WTC11 (cell line): ENCODE measurements at regions not wholly inside any gene's neighbourhood (a gene's known extent, or its start where the extent isn't known, plus 50 kb on each side); places are given as distances from the start of the nearest gene placed in this dataset.

Source experiments
- ATAC-seq: fragments of 200-7000 bp; cut with Tn5 transposase; 2 replicates; pipeline ENCODE4 v1.10.0; 2021; ENCODE audit warnings: mild to moderate bottlenecking, moderate library complexity
- CTCF ChIA-PET: fragments of 300-600 bp; sonication (Branson Sonifier 250); formaldehyde crosslinking; loops from one replicate; lab custom pipeline; 2021; ENCODE audit warnings: antibody characterized with exemption; lab: Charles Lee
- POLR2A ChIA-PET: fragments of 350-600 bp; sonication (Branson Sonifier 250); formaldehyde crosslinking; loops from one replicate; lab custom pipeline; 2021; ENCODE audit warnings: antibody characterized with exemption; lab: Charles Lee
- DNase-seq: peaks from one replicate; pipeline ENCODE4 v3.0.0; 2021; ENCODE audit warnings: low spot score
- H3K27ac Mint-ChIP-seq: 2 replicates; pipeline ENCODE4 v1.8.0; 2021; ENCODE audit warnings: mixed read lengths
- H3K27me3 Mint-ChIP-seq: 2 replicates; pipeline ENCODE4 v1.8.0; 2021; ENCODE audit warnings: low read depth, mild to moderate bottlenecking, moderate library complexity, mixed read lengths
- H3K36me3 Mint-ChIP-seq: 2 replicates; pipeline ENCODE4 v1.8.0; 2021; ENCODE audit warnings: mixed read lengths
- H3K4me1 Mint-ChIP-seq: 2 replicates; pipeline ENCODE4 v1.8.0; 2022; ENCODE audit warnings: mixed read lengths
- H3K4me3 Mint-ChIP-seq: 2 replicates; pipeline ENCODE4 v1.8.0; 2021; ENCODE audit warnings: mild to moderate bottlenecking, moderate library complexity, mixed read lengths
- H3K9me3 Mint-ChIP-seq: 2 replicates; pipeline ENCODE4 v1.8.0; 2021; ENCODE audit warnings: mixed read lengths
- ATF1 ChIP-seq: sonication (generic); formaldehyde crosslinking; IDR thresholded peaks from 2 replicates; pipeline ENCODE4 v1.8.1; 2023; ENCODE audit warnings: mild to moderate bottlenecking, moderate library complexity, missing genetic modification reagents
- CBFB ChIP-seq: sonication (generic); formaldehyde crosslinking; IDR thresholded peaks from 2 replicates; pipeline ENCODE4 v1.8.1; 2022; ENCODE audit warnings: mild to moderate bottlenecking, low read depth, missing genetic modification reagents
- E2F1 ChIP-seq: sonication (generic); formaldehyde crosslinking; IDR thresholded peaks from 2 replicates; pipeline ENCODE4 v1.8.0; 2022; ENCODE audit warnings: mild to moderate bottlenecking, missing genetic modification reagents
- ELF4 ChIP-seq: sonication (generic); formaldehyde crosslinking; IDR thresholded peaks from 2 replicates; pipeline ENCODE4 v1.8.1; 2022; ENCODE audit warnings: low read depth, mild to moderate bottlenecking, moderate library complexity, missing genetic modification reagents
- ERG ChIP-seq: fragments of 250-450 bp; sonication (Bioruptor Pico); IDR thresholded peaks from 2 replicates; pipeline ENCODE4 v1.8.0; 2021; ENCODE audit warnings: mild to moderate bottlenecking
- FOXP1 ChIP-seq: sonication (generic); formaldehyde crosslinking; IDR thresholded peaks from 2 replicates; pipeline ENCODE4 v1.8.0; 2022; ENCODE audit warnings: missing genetic modification reagents, mild to moderate bottlenecking, moderate library complexity, borderline replicate concordance
- FOXP4 ChIP-seq: sonication (generic); formaldehyde crosslinking; IDR thresholded peaks from 2 replicates; pipeline ENCODE4 v1.8.0; 2022; ENCODE audit warnings: mild to moderate bottlenecking, missing genetic modification reagents
- GABPB1 ChIP-seq: sonication (generic); formaldehyde crosslinking; IDR thresholded peaks from 2 replicates; pipeline ENCODE4 v1.8.1; 2023; ENCODE audit warnings: mild to moderate bottlenecking, missing genetic modification reagents
- GTF2I ChIP-seq: fragments of 250-450 bp; sonication (Bioruptor Pico); conservative IDR thresholded peaks from 2 replicates; pipeline ENCODE4 v1.4.0; 2021; ENCODE audit warnings: mild to moderate bottlenecking
- HMGA2 ChIP-seq: fragments of 250-450 bp; sonication (Bioruptor Pico); IDR thresholded peaks from 2 replicates; pipeline ENCODE4 v1.4.0; 2021; ENCODE audit warnings: mild to moderate bottlenecking, moderate library complexity
- IRF1 ChIP-seq: sonication (generic); formaldehyde crosslinking; IDR thresholded peaks from 2 replicates; pipeline ENCODE4 v1.8.0; 2023; ENCODE audit warnings: missing genetic modification reagents
- RELA ChIP-seq: sonication (generic); formaldehyde crosslinking; IDR thresholded peaks from 2 replicates; pipeline ENCODE4 v1.8.1; 2022; ENCODE audit warnings: missing genetic modification reagents, mild to moderate bottlenecking, borderline replicate concordance
- SOX15 ChIP-seq: fragments of 250-450 bp; sonication (Bioruptor Pico); IDR thresholded peaks from 2 replicates; pipeline ENCODE4 v1.9.0; 2021; ENCODE audit warnings: mild to moderate bottlenecking
- USF1 ChIP-seq: sonication (generic); formaldehyde crosslinking; IDR thresholded peaks from 2 replicates; pipeline ENCODE4 v1.8.0; 2022; ENCODE audit warnings: mild to moderate bottlenecking, missing genetic modification reagents
- USF2 ChIP-seq: sonication (generic); formaldehyde crosslinking; IDR thresholded peaks from 2 replicates; pipeline ENCODE4 v1.8.1; 2023; ENCODE audit warnings: mild to moderate bottlenecking, missing genetic modification reagents, moderate library complexity
- ZBTB43 ChIP-seq: sonication (generic); formaldehyde crosslinking; IDR thresholded peaks from 2 replicates; pipeline ENCODE4 v1.8.1; 2023; ENCODE audit warnings: mild to moderate bottlenecking, missing genetic modification reagents
- ZNF219 ChIP-seq: sonication (generic); formaldehyde crosslinking; IDR thresholded peaks from 2 replicates; pipeline ENCODE4 v1.8.0; 2023; ENCODE audit warnings: missing genetic modification reagents, mild to moderate bottlenecking, borderline replicate concordance
- ZNF396 ChIP-seq: fragments of 250-450 bp; sonication (Bioruptor Pico); IDR thresholded peaks from 2 replicates; pipeline ENCODE4 v1.8.0; 2021; ENCODE audit warnings: mild to moderate bottlenecking, moderate library complexity, borderline replicate concordance
- ZNF416 ChIP-seq: fragments of 250-450 bp; sonication (Bioruptor Pico); IDR thresholded peaks from 2 replicates; pipeline ENCODE4 v1.9.0; 2021; ENCODE audit warnings: mild to moderate bottlenecking, inconsistent platforms
- ZNF423 ChIP-seq: fragments of 250-450 bp; sonication (Bioruptor Pico); IDR thresholded peaks from 2 replicates; pipeline ENCODE4 v2.1.2; 2022; ENCODE audit warnings: mild to moderate bottlenecking, moderate library complexity
- ZNF671 ChIP-seq: fragments of 250-450 bp; sonication (Bioruptor Pico); IDR thresholded peaks from 2 replicates; pipeline ENCODE4 v1.8.0; 2021; ENCODE audit warnings: mild to moderate bottlenecking
- ZSCAN18 ChIP-seq: fragments of 250-450 bp; sonication (Bioruptor Pico); IDR thresholded peaks from 2 replicates; pipeline ENCODE4 v2.1.2; 2022; ENCODE audit warnings: mild to moderate bottlenecking, moderate library complexity

- TF ChIP-seq GABPB1 (CRISPR knock-in tag), result no peak
- no peak for TF ChIP-seq ZNF219 (CRISPR knock-in tag)
- no peak for TF ChIP-seq SOX15 (CRISPR knock-in tag)
- no peak for TF ChIP-seq E2F1 (CRISPR knock-in tag)
- TF ChIP-seq ZNF396 (CRISPR knock-in tag), result no peak
- no peak for TF ChIP-seq ZNF416 (CRISPR knock-in tag)
- TF ChIP-seq IRF1 (CRISPR knock-in tag), result no peak
- TF ChIP-seq RELA (CRISPR knock-in tag), result no peak
These were observed 162.9 kb upstream of the CELF2 start (continued) for GRCh38 chr10:10854725-10855124.

- Mint-ChIP-seq H3K27ac (no peak overlapping the region), H3K36me3 (no peaks in the 10 kb centered on the region), H3K27me3 (no peaks in the 10 kb centered on the region), H3K4me1 (no peaks in the 10 kb centered on the region), H3K4me3 (no peak overlapping the region), H3K9me3 (no peaks in the 10 kb centered on the region; the same call in none of the 2 replicates)
- no peak for DNase-seq
- TF ChIP-seq FOXP1 (CRISPR knock-in tag), result no peak
- TF ChIP-seq GTF2I, result no peak
- no peak for TF ChIP-seq ZBTB43
- TF ChIP-seq E2F1 (CRISPR knock-in tag), result no peak
- TF ChIP-seq ZNF671, result no peak
- no peak for TF ChIP-seq ZNF416 (CRISPR knock-in tag)
- no peak for TF ChIP-seq ERG (CRISPR knock-in tag)
- no peak for TF ChIP-seq ZNF219 (CRISPR knock-in tag)
- TF ChIP-seq ATF1 (CRISPR knock-in tag), result no peak
- TF ChIP-seq SOX15 (CRISPR knock-in tag), result no peak
- no peak for TF ChIP-seq FOXP4 (CRISPR knock-in tag)
- TF ChIP-seq CBFB (CRISPR knock-in tag), result no peak
- no peak for TF ChIP-seq USF2 (CRISPR knock-in tag)
- no peak for TF ChIP-seq ELF4
- no peak for TF ChIP-seq USF1
- no peak for TF ChIP-seq ZNF423
- no peak for TF ChIP-seq ZSCAN18
- TF ChIP-seq HMGA2 (CRISPR knock-in tag), result no peak
- POLR2A ChIA-PET, result no interaction called here
- ATAC-seq, result no peak
- CTCF ChIA-PET, result no interaction called here
These were observed 162.5 kb upstream of the CELF2 start for GRCh38 chr10:10855151-10855581.
